ENCODE measurements at regions not wholly inside any gene's neighbourhood (a gene's known extent, or its start where the extent isn't known, plus 50 kb on each side); places are given as distances from the start of the nearest gene placed in this dataset.

- CTCF ChIA-PET, result no interaction called here
- H3K9me3 Mint-ChIP-seq, result no peaks in the 10 kb centered on the region
- H3K4me1 Mint-ChIP-seq, result no peaks in the 10 kb centered on the region
- no peak overlapping the region for H3K4me3 Mint-ChIP-seq
- no peak for DNase-seq
- no peaks in the 10 kb centered on the region for H3K27me3 Mint-ChIP-seq
- no peak overlapping the region for H3K27ac Mint-ChIP-seq
- H3K36me3 Mint-ChIP-seq (ENCODE audit: low read depth), result no peaks in the 10 kb centered on the region
- POLR2A ChIA-PET, result no interaction called here
Observed at GRCh38 chrX:26328608-26329319, 112.8 kb downstream of the MAGEB5 start.

- POLR2A ChIA-PET, result no interaction called here
- DNase-seq, result no peak
- H3K27ac Mint-ChIP-seq, result no peak overlapping the region
- peaks cover 2% of the 10 kb centered on the region for H3K9me3 Mint-ChIP-seq
- H3K36me3 Mint-ChIP-seq (ENCODE audit: low read depth), result no peaks in the 10 kb centered on the region
- no peak overlapping the region for H3K4me3 Mint-ChIP-seq
- H3K4me1 Mint-ChIP-seq, result no peaks in the 10 kb centered on the region
- CTCF ChIA-PET, result no interaction called here
- H3K27me3 Mint-ChIP-seq, result no peaks in the 10 kb centered on the region
Observed at GRCh38 chrX:26309262-26309661, 93.3 kb downstream of the MAGEB5 start.

GRCh38 chrX:26295425-26295824 is 79.5 kb downstream of the MAGEB5 start:
- no peak overlapping the region for H3K4me3 Mint-ChIP-seq
- peaks cover 3% of the 10 kb centered on the region for H3K9me3 Mint-ChIP-seq
- no peaks in the 10 kb centered on the region for H3K4me1 Mint-ChIP-seq
- H3K27me3 Mint-ChIP-seq, result no peaks in the 10 kb centered on the region
- POLR2A ChIA-PET, result no interaction called here
- no peak for DNase-seq
- no peak overlapping the region for H3K27ac Mint-ChIP-seq
- CTCF ChIA-PET, result no interaction called here
- no peaks in the 10 kb centered on the region for H3K36me3 Mint-ChIP-seq (ENCODE audit: low read depth)

- ChIA-PET CTCF (no interaction called here), POLR2A (no interaction called here)
- H3K4me3 Mint-ChIP-seq, result no peak overlapping the region
Observed at GRCh38 chrX:26286836-26287235, 70.9 kb downstream of the MAGEB5 start.

More at GRCh38 chrX:26286836-26287235, 70.9 kb downstream of the MAGEB5 start:
- Mint-ChIP-seq H3K9me3 (no peaks in the 10 kb centered on the region), H3K4me1 (no peaks in the 10 kb centered on the region), H3K36me3 (ENCODE audit: low read depth) (no peaks in the 10 kb centered on the region), H3K27me3 (no peaks in the 10 kb centered on the region), H3K27ac (no peak overlapping the region)
- no peak for DNase-seq

Data from activated CD4-positive, alpha-beta T cell treated with anti-CD3 and anti-CD28 coated beads, Interleukin-2, amount 10 ng/mL, durations not matched to agents 7 days and 5 days (primary cell).